ENCODE measurements at regions not wholly inside any gene's neighbourhood (a gene's known extent, or its start where the extent isn't known, plus 50 kb on each side); places are given as distances from the start of the nearest gene placed in this dataset.

DNA sequence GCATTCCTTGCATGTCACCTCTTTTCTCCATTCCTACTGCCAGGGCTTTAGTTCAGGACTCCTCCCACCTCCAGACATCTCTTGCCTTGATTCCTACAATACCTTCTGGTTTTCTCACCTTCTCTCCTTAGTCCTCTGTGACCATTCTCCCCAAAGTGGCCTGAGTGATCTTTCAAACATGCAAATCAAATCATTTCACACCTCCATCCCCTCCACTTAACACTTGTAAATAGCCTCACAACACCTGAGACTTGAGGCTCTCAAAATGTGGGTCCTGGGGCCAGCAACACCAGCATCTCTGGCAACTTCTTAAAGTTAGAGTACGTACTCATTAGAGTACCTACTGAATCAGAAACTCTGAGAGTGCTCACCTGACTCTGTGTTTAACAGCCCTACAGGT is 68.4 kb downstream of the RTL9 start:
- H3K36me3 Mint-ChIP-seq (ENCODE audit: low read depth) = no peaks in the 10 kb centered on the region

DNA sequence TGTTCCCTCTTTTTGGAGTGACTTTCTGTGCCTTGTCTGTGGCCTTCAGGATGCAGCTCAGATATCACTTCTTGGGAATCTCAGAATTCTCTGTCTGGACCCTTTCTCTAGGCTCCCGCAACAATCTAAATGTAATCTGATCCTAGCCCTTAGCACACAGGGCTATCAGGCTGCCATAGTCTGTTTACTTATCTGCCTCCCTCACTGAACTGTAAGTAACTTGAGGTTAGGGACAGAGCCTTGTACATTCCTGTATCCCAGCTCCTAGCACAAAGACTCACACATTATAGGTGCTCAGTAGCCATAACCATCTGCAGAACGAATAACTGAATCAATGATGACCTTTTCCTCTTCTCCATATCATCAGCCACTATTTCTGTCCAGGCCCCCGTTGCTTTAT is 69.5 kb downstream of the RTL9 start:
- no peaks in the 10 kb centered on the region for H3K36me3 Mint-ChIP-seq (ENCODE audit: low read depth)
- H3K4me3 Mint-ChIP-seq = no peak overlapping the region
- DNase-seq = no peak
- peaks cover 7% of the 10 kb centered on the region for H3K27me3 Mint-ChIP-seq (ENCODE audit: insufficient read depth)
- TF ChIP-seq, protein P1, sequence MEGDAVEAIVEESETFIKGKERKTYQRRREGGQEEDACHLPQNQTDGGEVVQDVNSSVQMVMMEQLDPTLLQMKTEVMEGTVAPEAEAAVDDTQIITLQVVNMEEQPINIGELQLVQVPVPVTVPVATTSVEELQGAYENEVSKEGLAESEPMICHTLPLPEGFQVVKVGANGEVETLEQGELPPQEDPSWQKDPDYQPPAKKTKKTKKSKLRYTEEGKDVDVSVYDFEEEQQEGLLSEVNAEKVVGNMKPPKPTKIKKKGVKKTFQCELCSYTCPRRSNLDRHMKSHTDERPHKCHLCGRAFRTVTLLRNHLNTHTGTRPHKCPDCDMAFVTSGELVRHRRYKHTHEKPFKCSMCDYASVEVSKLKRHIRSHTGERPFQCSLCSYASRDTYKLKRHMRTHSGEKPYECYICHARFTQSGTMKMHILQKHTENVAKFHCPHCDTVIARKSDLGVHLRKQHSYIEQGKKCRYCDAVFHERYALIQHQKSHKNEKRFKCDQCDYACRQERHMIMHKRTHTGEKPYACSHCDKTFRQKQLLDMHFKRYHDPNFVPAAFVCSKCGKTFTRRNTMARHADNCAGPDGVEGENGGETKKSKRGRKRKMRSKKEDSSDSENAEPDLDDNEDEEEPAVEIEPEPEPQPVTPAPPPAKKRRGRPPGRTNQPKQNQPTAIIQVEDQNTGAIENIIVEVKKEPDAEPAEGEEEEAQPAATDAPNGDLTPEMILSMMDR (IDR thresholded peaks at IDR 0.05) = no peak
- H3K4me1 Mint-ChIP-seq (ENCODE audit: low read depth) = no peaks in the 10 kb centered on the region
- H3K9me3 Mint-ChIP-seq = no peaks in the 10 kb centered on the region
- no peak overlapping the region for H3K27ac Mint-ChIP-seq

More for the DNA sequence above, 68.4 kb downstream of the RTL9 start:
- no peak for DNase-seq
- no peaks in the 10 kb centered on the region for H3K9me3 Mint-ChIP-seq
- H3K27me3 Mint-ChIP-seq (ENCODE audit: insufficient read depth) = peaks cover 2% of the 10 kb centered on the region
- H3K27ac Mint-ChIP-seq = no peak overlapping the region
- H3K4me3 Mint-ChIP-seq = no peak overlapping the region
- no peaks in the 10 kb centered on the region for H3K4me1 Mint-ChIP-seq (ENCODE audit: low read depth)
- TF ChIP-seq, protein P1 (IDR thresholded peaks at IDR 0.05) = no peak

DNA sequence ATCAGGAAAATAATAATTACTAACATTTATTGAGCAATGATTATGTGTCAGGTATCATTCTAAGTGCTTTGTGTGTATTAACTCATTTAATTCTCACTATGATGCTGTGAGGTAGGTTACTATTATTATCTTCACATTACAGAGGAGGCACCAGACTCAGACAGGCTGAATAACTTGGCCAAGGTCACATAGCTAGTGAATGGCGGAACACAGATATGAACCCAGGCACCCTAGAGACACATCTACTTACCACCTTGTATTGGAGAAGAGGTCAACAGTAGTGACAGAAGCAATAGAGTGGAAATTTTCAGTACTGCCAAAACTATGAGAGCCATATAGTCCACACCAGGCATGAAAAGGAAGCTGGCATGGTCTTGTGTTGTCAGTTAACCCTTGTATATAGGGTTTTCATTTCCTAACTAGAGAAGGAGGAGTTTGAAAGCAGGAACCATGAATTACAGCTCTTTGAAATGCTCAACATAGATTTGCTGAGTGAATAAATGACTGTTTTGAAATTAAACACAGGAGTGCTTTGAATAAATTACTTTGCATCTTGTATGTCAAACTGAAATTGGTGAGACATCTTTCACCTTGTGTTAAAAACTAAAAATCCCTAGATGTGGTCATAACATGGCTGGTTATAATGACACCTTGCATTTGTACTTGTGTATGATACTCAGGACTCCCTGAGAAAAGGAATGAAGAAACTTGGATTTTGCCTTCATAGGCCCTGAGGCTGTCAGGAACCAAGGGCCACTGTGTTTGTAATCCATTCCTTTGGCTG is 71.8 kb downstream of the RTL9 start:
- H3K4me3 Mint-ChIP-seq = no peak overlapping the region

DNA sequence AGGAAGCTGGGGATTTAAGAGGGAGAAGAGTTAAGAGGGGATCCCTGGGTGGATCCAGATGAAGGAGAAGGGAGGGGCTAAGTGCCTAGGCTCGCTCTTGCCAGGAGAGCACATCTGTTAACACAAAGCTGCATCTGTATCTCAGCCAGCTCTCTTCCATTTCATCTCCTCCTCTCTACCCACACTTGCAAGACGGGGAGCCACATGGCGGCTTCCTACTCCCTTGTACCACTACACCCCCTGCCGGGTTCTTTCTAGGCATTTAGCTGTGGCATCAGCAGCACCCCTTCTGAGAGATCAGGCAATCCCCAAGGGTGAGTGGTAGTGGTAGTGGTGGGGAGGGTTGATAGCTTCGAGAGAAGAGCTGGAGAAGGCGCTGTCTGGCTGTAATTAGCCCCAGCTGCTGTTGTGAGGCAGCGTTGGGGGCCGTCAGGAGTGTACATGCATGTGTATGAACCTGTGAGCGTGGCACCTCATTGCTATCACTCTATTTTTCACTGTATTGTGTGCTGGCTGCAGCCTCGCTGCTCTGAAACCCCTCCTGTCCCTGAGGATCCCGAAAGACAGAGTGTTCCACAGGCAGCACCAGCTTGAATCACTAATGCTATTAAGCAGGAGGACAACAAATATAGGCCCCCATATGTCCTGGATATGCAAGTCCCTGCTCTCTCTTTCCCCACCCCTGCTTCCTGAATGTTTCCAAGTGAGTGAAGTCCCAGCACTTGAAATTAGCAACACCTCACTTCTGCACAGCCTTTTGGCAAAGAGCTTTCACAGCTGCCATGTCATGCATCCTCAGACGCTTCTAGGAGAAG is 73.7 kb downstream of the RTL9 start:
- H3K36me3 Mint-ChIP-seq (ENCODE audit: low read depth) = no peaks in the 10 kb centered on the region
- no peak overlapping the region for H3K27ac Mint-ChIP-seq
- peaks cover 13% of the 10 kb centered on the region for H3K27me3 Mint-ChIP-seq (ENCODE audit: insufficient read depth)
- H3K9me3 Mint-ChIP-seq = no peaks in the 10 kb centered on the region
- TF ChIP-seq, protein P1 (IDR thresholded peaks at IDR 0.05) = no peak
- no peak for DNase-seq
- H3K4me1 Mint-ChIP-seq (ENCODE audit: low read depth) = peaks cover 5% of the 10 kb centered on the region
- no peak overlapping the region for H3K4me3 Mint-ChIP-seq

More for the DNA sequence above, 71.8 kb downstream of the RTL9 start:
- H3K27ac Mint-ChIP-seq = no peak overlapping the region
- H3K9me3 Mint-ChIP-seq = no peaks in the 10 kb centered on the region
- no peak for DNase-seq
- TF ChIP-seq, protein P1 (IDR thresholded peaks at IDR 0.05) = no peak
- H3K36me3 Mint-ChIP-seq (ENCODE audit: low read depth) = no peaks in the 10 kb centered on the region
- no peaks in the 10 kb centered on the region for H3K4me1 Mint-ChIP-seq (ENCODE audit: low read depth)
- peaks cover 11% of the 10 kb centered on the region for H3K27me3 Mint-ChIP-seq (ENCODE audit: insufficient read depth)

DNA sequence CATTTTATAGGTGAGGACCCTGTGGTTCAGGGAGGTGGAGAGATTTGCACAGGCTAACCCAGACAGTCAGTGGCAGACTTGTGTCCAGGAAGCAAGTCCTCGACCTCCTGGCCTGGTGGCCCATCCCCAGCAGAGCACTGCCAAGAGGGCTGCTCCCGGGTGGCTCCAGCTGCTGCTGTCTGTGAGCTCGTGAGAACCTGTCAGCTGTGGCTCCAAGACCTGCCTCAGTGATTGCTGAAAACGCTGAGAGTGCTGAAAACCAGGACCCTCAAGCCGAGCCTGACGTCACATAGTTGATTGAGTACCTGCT is 74.2 kb downstream of the RTL9 start:
- Mint-ChIP-seq H3K27me3 (ENCODE audit: insufficient read depth) (peaks cover 17% of the 10 kb centered on the region), H3K36me3 (ENCODE audit: low read depth) (no peaks in the 10 kb centered on the region), H3K4me3 (no peak overlapping the region), H3K27ac (no peak overlapping the region), H3K4me1 (ENCODE audit: low read depth) (peaks cover 5% of the 10 kb centered on the region), H3K9me3 (no peaks in the 10 kb centered on the region)
- no peak for DNase-seq
- TF ChIP-seq, protein P1 (IDR thresholded peaks at IDR 0.05) = no peak
